Vagina (tissue), 2 donors: ENCODE measurements at regions not wholly inside any gene's neighbourhood (a gene's known extent, or its start where the extent isn't known, plus 50 kb on each side); places are given as distances from the start of the nearest gene placed in this dataset.

Source experiments
- DNase-seq, 2 donors: peaks; one replicate each; pipeline ENCODE4 v3.0.0-alpha.2; 2017; ENCODE audit errors: extremely low spot score in 2 of 2
- H3K27ac ChIP-seq: fragments of 200-600 bp; sonication (generic); one replicate; pipeline ENCODE4 v1.5.1; 2019
- H3K27me3 ChIP-seq: fragments of 200-600 bp; sonication (generic); one replicate; pipeline ENCODE4 v1.5.1; 2019
- H3K36me3 ChIP-seq, 2 donors: fragments of 200-600 bp; sonication (generic); one replicate each; pipeline ENCODE4 v1.5.1; 2017 to 2019
- H3K4me1 ChIP-seq: fragments of 200-600 bp; sonication (generic); one replicate; pipeline ENCODE4 v1.5.1; 2019
- H3K4me3 ChIP-seq, 2 donors: fragments of 200-600 bp; sonication (generic); 1 replicate in 1 of 2; 2 replicates in 1 of 2; pipeline ENCODE4 v1.5.1; 2016 to 2019
- H3K9me3 ChIP-seq: fragments of 200-600 bp; sonication (generic); one replicate; pipeline ENCODE4 v1.5.1; 2019
- POLR2A ChIP-seq, 2 donors: fragments of 450-650 bp; IDR thresholded peaks; one replicate each; pipeline ENCODE4 v1.6.1; 2017; ENCODE audit warnings: antibody characterized with exemption in 2 of 2, mild to moderate bottlenecking in 2 of 2, moderate library complexity in 2 of 2
- POLR2AphosphoS5 ChIP-seq, 2 donors: sonication (generic); formaldehyde crosslinking; IDR thresholded peaks; one replicate each; pipeline ENCODE4 v1.9.0; 2017; ENCODE audit warnings: antibody characterized with exemption in 2 of 2, mild to moderate bottlenecking in 2 of 2, low read depth in 1 of 2; ENCODE audit not compliant: insufficient read depth in 1 of 2
- intact Hi-C: fragments of 100-400 bp; cut with DNase I; formaldehyde crosslinking; loops from one replicate; pipeline ENCODE4 v1.15.1; 2023
- TF ChIP-seq, protein P1 (sequence below), 3 experiments: fragments of 450-650 bp in 2 of 3; fragments of 200-600 bp in 1 of 3; sonication (generic) in 1 of 3; IDR thresholded peaks; one replicate each; pipeline ENCODE4 v1.5.1; 2017 to 2019; ENCODE audit warnings: antibody characterized with exemption in 3 of 3, mild to moderate bottlenecking in 2 of 3, moderate library complexity in 2 of 3

- Histone ChIP-seq H3K36me3 (no peaks in the 10 kb centered on the region), H3K4me3 (no peak overlapping the region), H3K27ac (no peak overlapping the region), H3K4me1 (no peaks in the 10 kb centered on the region), H3K27me3 (no peaks in the 10 kb centered on the region), H3K9me3 (no peaks in the 10 kb centered on the region)
- DNase-seq = no peak
- TF ChIP-seq POLR2AphosphoS5 (IDR thresholded peaks at IDR 0.05; ENCODE audit: insufficient read depth in 1 of 2, low read depth in 1 of 2) (no peak), POLR2A (IDR thresholded peaks at IDR 0.05) (no peak)
- TF ChIP-seq, protein P1, sequence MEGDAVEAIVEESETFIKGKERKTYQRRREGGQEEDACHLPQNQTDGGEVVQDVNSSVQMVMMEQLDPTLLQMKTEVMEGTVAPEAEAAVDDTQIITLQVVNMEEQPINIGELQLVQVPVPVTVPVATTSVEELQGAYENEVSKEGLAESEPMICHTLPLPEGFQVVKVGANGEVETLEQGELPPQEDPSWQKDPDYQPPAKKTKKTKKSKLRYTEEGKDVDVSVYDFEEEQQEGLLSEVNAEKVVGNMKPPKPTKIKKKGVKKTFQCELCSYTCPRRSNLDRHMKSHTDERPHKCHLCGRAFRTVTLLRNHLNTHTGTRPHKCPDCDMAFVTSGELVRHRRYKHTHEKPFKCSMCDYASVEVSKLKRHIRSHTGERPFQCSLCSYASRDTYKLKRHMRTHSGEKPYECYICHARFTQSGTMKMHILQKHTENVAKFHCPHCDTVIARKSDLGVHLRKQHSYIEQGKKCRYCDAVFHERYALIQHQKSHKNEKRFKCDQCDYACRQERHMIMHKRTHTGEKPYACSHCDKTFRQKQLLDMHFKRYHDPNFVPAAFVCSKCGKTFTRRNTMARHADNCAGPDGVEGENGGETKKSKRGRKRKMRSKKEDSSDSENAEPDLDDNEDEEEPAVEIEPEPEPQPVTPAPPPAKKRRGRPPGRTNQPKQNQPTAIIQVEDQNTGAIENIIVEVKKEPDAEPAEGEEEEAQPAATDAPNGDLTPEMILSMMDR (IDR thresholded peaks at IDR 0.05) = no peak
- intact Hi-C loops = no loop called here
These were observed 508.9 kb upstream of the TCF4 start for GRCh38 chr18:56096861-56097260.

GRCh38 chr18:56089612-56090258, 501.7 kb upstream of the TCF4 start:
- Histone ChIP-seq H3K27me3 (no peaks in the 10 kb centered on the region), H3K4me3 (no peak overlapping the region), H3K36me3 (no peaks in the 10 kb centered on the region), H3K9me3 (no peaks in the 10 kb centered on the region), H3K27ac (no peak overlapping the region), H3K4me1 (peaks cover under 1% of the 10 kb centered on the region)
- intact Hi-C loops = no loop called here
- no peak for DNase-seq
- TF ChIP-seq, protein P1 (IDR thresholded peaks at IDR 0.05) = no peak
- TF ChIP-seq POLR2A (IDR thresholded peaks at IDR 0.05) (no peak), POLR2AphosphoS5 (IDR thresholded peaks at IDR 0.05; ENCODE audit: insufficient read depth in 1 of 2, low read depth in 1 of 2) (no peak)

- peaks cover 23% of the 10 kb centered on the region for H3K4me1 ChIP-seq
- TF ChIP-seq POLR2A (IDR thresholded peaks at IDR 0.05) (no peak), POLR2AphosphoS5 (IDR thresholded peaks at IDR 0.05; ENCODE audit: insufficient read depth in 1 of 2, low read depth in 1 of 2) (peak in 1 of 2 donors; percentile 37)
- TF ChIP-seq, protein P1 (IDR thresholded peaks at IDR 0.05) = no peak
- DNase-seq = no peak
- no peaks in the 10 kb centered on the region for H3K9me3 ChIP-seq
- H3K4me3 ChIP-seq = no peak overlapping the region
- H3K27ac ChIP-seq = peak overlapping the region; percentile 46
- no peaks in the 10 kb centered on the region for H3K27me3 ChIP-seq
- intact Hi-C loops = no loop called here
- H3K36me3 ChIP-seq = no peaks in the 10 kb centered on the region
These were observed 498.8 kb upstream of the TCF4 start for GRCh38 chr18:56086786-56087185.

- no peak for DNase-seq
- no peak for TF ChIP-seq POLR2A (IDR thresholded peaks at IDR 0.05)
- TF ChIP-seq POLR2AphosphoS5 (IDR thresholded peaks at IDR 0.05; ENCODE audit: insufficient read depth in 1 of 2, low read depth in 1 of 2) = no peak
- TF ChIP-seq, protein P1 (IDR thresholded peaks at IDR 0.05) = no peak
- H3K4me1 ChIP-seq = peaks cover 23% of the 10 kb centered on the region
- intact Hi-C loops = no loop called here
- no peaks in the 10 kb centered on the region for H3K27me3 ChIP-seq
- no peaks in the 10 kb centered on the region for H3K36me3 ChIP-seq
- no peak overlapping the region for H3K27ac ChIP-seq
- H3K9me3 ChIP-seq = no peaks in the 10 kb centered on the region
- H3K4me3 ChIP-seq = no peak overlapping the region
These were observed 498.2 kb upstream of the TCF4 start for GRCh38 chr18:56086176-56086575.

DNA sequence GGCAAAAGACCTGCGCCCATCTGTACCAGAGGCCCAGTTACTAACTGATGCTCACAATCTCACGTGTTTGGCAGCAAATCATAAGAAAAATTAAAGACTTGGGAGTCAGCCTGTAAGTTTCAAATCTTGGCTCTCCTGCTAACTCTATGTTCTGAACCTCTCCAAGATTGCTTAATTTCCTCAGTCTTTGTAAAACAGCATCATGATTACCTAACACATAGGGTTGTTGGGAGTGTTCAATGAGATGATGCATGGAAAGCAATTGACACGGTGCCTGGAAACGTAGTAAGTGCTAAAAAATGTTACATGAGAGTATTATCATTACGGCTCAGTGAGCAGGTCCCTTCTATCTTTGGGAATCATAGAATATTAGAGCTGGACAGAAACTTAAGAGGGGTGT, 497.6 kb upstream of the TCF4 start:
- Histone ChIP-seq H3K27me3 (no peaks in the 10 kb centered on the region), H3K9me3 (no peaks in the 10 kb centered on the region), H3K36me3 (no peaks in the 10 kb centered on the region), H3K27ac (no peak overlapping the region), H3K4me1 (peaks cover 23% of the 10 kb centered on the region), H3K4me3 (no peak overlapping the region)
- TF ChIP-seq, protein P1 (IDR thresholded peaks at IDR 0.05) = no peak
- TF ChIP-seq POLR2A (IDR thresholded peaks at IDR 0.05) (no peak), POLR2AphosphoS5 (IDR thresholded peaks at IDR 0.05; ENCODE audit: insufficient read depth in 1 of 2, low read depth in 1 of 2) (peak in 1 of 2 donors; percentile 24)
- intact Hi-C loops = no loop called here
- no peak for DNase-seq
